ENCODE measurements at regions not wholly inside any gene's neighbourhood (a gene's known extent, or its start where the extent isn't known, plus 50 kb on each side); places are given as distances from the start of the nearest gene placed in this dataset.

DNA sequence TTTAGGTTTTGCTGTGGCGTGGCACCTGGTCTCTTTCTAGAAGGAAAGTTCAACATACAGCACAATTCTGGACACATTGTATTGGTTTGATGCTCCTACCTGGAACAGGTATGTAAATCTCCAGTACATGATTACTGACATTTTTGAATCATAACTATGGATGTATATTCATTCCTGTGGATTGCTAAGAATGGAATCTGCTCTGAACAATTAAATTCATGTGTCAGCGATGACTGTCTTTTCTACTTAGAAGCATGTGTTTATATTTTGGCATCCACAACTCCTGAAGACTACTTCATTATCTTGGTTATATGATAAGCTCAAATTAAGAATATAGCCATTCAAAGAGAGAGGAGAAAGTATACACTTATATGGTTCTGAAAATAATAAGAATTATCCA lies 291.8 kb downstream of the CHRM3 start:
- TF ChIP-seq TP53 (CRISPR knock-in tag; IDR thresholded peaks at IDR 0.05) (no peak), JUNB (IDR thresholded peaks at IDR 0.05) (no peak), POLR2A (IDR thresholded peaks at IDR 0.05; ENCODE audit: low read length) (no peak), CHD2 (IDR thresholded peaks at IDR 0.05; ENCODE audit: low read length, partially characterized antibody) (no peak), SMC3 (IDR thresholded peaks at IDR 0.05) (no peak), KDM5A (IDR thresholded peaks at IDR 0.05) (no peak), EP300 (IDR thresholded peaks at IDR 0.05) (no peak), SREBF2 (IDR thresholded peaks at IDR 0.05) (no peak)
- TF ChIP-seq, protein P1, sequence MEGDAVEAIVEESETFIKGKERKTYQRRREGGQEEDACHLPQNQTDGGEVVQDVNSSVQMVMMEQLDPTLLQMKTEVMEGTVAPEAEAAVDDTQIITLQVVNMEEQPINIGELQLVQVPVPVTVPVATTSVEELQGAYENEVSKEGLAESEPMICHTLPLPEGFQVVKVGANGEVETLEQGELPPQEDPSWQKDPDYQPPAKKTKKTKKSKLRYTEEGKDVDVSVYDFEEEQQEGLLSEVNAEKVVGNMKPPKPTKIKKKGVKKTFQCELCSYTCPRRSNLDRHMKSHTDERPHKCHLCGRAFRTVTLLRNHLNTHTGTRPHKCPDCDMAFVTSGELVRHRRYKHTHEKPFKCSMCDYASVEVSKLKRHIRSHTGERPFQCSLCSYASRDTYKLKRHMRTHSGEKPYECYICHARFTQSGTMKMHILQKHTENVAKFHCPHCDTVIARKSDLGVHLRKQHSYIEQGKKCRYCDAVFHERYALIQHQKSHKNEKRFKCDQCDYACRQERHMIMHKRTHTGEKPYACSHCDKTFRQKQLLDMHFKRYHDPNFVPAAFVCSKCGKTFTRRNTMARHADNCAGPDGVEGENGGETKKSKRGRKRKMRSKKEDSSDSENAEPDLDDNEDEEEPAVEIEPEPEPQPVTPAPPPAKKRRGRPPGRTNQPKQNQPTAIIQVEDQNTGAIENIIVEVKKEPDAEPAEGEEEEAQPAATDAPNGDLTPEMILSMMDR (IDR thresholded peaks at IDR 0.05): no peak
- TF ChIP-seq, protein P2, sequence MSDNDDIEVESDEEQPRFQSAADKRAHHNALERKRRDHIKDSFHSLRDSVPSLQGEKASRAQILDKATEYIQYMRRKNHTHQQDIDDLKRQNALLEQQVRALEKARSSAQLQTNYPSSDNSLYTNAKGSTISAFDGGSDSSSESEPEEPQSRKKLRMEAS (IDR thresholded peaks at IDR 0.05): no peak
- TF ChIP-seq, protein P3, sequence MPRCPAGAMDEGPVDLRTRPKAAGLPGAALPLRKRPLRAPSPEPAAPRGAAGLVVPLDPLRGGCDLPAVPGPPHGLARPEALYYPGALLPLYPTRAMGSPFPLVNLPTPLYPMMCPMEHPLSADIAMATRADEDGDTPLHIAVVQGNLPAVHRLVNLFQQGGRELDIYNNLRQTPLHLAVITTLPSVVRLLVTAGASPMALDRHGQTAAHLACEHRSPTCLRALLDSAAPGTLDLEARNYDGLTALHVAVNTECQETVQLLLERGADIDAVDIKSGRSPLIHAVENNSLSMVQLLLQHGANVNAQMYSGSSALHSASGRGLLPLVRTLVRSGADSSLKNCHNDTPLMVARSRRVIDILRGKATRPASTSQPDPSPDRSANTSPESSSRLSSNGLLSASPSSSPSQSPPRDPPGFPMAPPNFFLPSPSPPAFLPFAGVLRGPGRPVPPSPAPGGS (IDR thresholded peaks at IDR 0.05): no peak

Data from A549 (cell line).